ENCODE measurements at regions not wholly inside any gene's neighbourhood (a gene's known extent, or its start where the extent isn't known, plus 50 kb on each side); places are given as distances from the start of the nearest gene placed in this dataset.
A peak's percentile ranks its signal among the peaks of the same experiment; 100 is the strongest.

DNA sequence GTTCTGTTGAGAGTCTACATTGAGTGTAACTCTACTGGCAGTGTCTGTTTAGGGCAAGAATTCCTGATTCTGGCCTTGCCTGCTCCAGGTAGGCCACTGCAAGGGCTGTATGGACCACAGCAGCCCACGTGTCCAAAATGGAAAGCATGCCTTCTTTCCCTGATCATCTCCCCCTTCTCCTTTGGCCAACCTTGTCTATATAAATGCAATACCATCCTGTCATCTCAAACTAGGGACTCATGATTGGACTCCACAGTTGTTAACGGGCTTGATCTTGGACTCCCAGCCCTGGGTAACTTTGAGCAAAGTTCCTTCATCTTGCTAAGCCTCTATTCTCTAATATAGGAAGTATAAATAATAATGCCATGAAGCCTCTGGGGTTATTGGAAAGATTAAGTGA lies 533.6 kb downstream of the BNC2 start:
- no peak for DNase-seq (ENCODE audit: extremely low spot score)
- WGBS, result 49% methylated on average over 2 of the region's 2 CpGs
- peaks cover 2% of the 10 kb centered on the region for H3K4me1 ChIP-seq (ENCODE audit: insufficient read depth)
- H3K36me3 ChIP-seq (ENCODE audit: insufficient read depth), result no peaks in the 10 kb centered on the region
- H3K4me3 ChIP-seq (ENCODE audit: low read depth, low read length), result no peak overlapping the region
- H3K27ac ChIP-seq (ENCODE audit: low read depth), result no peak overlapping the region

DNA sequence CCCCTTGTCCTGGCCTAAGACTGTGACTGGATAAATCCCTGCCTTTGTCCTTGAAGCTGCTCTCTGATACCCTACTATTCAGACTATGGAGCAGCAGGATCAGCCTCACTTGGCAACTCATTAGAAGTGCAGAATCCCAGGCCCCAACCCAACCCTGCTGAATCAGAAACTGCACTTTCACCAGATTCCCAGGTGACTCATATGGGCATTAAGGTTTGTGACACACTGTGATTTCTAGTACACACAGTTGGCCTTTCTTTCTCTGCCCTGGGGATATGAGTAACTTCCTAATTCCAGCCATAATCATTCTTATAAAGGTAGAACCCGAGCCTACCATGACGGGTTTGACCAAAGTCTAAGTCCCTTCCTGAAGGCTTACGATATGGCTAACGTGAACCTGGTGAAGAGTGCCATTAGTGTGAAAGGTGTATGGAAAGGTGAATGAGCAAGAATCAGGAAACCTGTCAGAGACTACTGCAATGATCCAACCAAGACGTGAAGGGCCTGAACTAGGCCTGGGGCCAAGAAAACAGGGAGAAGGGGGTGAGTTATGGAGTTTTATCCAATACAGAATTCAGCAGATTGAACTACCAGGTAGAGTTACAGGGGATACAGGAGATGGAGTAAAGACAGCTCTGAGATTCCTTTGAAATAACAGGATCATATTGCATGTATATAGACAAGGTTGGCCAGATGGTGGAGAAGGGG lies 533.0 kb downstream of the BNC2 start:
- WGBS, result 86% methylated on average over 5 of the region's 5 CpGs
- no peak overlapping the region for H3K4me3 ChIP-seq (ENCODE audit: low read depth, low read length)
- H3K36me3 ChIP-seq (ENCODE audit: insufficient read depth), result no peaks in the 10 kb centered on the region
- no peak overlapping the region for H3K27ac ChIP-seq (ENCODE audit: low read depth)
- no peak for DNase-seq (ENCODE audit: extremely low spot score)
- H3K4me1 ChIP-seq (ENCODE audit: insufficient read depth), result peaks cover 2% of the 10 kb centered on the region

- H3K36me3 ChIP-seq (ENCODE audit: insufficient read depth), result no peaks in the 10 kb centered on the region
- H3K4me3 ChIP-seq (ENCODE audit: low read depth, low read length), result no peak overlapping the region
- no peak for DNase-seq (ENCODE audit: extremely low spot score)
- H3K4me1 ChIP-seq (ENCODE audit: insufficient read depth), result no peaks in the 10 kb centered on the region
- 77% methylated on average over 2 of the region's 2 CpGs for WGBS
- H3K27ac ChIP-seq (ENCODE audit: low read depth), result no peak overlapping the region
Observed at GRCh38 chr9:16341177-16341576, 529.3 kb downstream of the BNC2 start.

- DNase-seq (ENCODE audit: extremely low spot score), result no peak
- H3K4me1 ChIP-seq (ENCODE audit: insufficient read depth), result no peaks in the 10 kb centered on the region
- 82% methylated on average over 7 of the region's 7 CpGs for WGBS
- H3K4me3 ChIP-seq (ENCODE audit: low read depth, low read length), result no peak overlapping the region
- H3K36me3 ChIP-seq (ENCODE audit: insufficient read depth), result no peaks in the 10 kb centered on the region
- no peak overlapping the region for H3K27ac ChIP-seq (ENCODE audit: low read depth)
Observed at GRCh38 chr9:16342246-16343020, 528.0 kb downstream of the BNC2 start.

DNA sequence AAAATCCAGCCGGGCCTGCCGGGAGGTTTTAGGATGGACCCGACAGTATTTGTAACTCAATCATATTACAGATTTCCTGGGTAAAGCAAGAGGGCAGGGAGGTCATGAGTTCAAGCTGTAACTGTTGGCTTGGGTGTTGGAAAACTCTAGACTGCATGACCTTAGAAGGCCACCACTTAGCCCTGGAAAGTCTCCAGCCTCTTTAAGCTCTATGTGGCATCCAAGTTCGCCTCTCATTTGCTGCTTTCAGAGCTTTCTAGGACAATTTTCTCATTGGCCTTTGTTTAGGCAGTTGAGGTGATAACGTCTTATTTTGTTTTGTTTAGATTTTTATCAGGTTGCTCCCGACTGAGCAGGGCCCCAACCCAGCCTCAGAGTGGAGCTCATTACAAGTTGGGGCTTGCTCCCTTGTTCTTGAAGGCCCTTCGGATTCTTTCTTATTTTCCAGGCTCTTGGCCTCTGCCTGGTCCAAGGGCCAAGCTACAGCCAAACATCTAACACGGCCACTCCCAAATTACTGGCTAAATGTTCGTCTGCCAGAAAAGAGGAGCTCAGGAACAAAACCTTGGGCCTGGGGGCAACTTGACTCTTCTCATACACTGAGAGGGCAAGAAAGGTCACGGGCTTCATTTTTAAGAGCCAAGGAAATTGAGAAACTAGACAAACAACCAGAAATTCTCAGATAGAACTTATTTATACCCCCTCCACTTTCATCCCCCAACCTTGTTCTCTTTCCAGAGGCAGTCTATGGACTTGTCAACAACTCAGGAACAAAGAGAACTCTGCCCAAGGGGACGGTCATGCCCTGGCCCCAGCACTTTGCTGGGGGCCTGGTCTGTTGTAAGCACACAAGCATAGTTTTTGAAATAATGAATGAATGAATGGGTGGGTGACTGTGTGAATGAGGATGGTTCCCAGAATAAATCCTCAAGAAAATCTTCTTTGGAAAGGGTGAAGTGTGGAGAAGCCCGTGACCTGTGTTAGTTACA lies 526.9 kb downstream of the BNC2 start:
- Histone ChIP-seq H3K4me3 (ENCODE audit: low read depth, low read length) (no peak overlapping the region), H3K4me1 (ENCODE audit: insufficient read depth) (no peaks in the 10 kb centered on the region), H3K36me3 (ENCODE audit: insufficient read depth) (no peaks in the 10 kb centered on the region), H3K27ac (ENCODE audit: low read depth) (no peak overlapping the region)
- 59% methylated on average over 12 of the region's 12 CpGs for WGBS
- no peak for DNase-seq (ENCODE audit: extremely low spot score)

DNA sequence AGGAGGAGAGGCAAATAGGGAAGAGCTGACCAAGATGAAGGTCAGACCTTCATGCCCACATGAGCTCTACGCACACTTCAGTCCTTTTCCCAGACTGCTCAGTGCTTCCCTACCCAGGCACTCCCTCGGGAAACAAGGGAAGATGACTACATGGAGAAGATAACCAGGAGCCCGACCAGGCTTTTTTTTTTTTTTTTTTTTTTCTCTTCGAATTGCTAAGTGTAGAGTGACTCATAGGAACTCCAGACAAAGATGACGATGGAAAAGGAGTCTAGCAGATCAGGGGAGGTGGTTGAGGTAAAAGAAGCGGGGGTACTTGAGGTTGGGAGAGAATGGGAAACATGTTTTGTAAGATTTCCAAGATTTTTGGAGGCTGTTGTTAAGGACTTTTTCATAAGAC lies 526.1 kb downstream of the BNC2 start:
- WGBS, result 67% methylated on average over 6 of the region's 6 CpGs
- H3K27ac ChIP-seq (ENCODE audit: low read depth), result no peak overlapping the region

GRCh38 chr9:16345902-16346301 lies 524.6 kb downstream of the BNC2 start:
- H3K36me3 ChIP-seq (ENCODE audit: insufficient read depth), result no peaks in the 10 kb centered on the region
- no peaks in the 10 kb centered on the region for H3K4me1 ChIP-seq (ENCODE audit: insufficient read depth)
- H3K4me3 ChIP-seq (ENCODE audit: low read depth, low read length), result no peak overlapping the region
- 99% methylated on average over 3 of the region's 3 CpGs for WGBS
- no peak overlapping the region for H3K27ac ChIP-seq (ENCODE audit: low read depth)
- DNase-seq (ENCODE audit: extremely low spot score), result no peak

More for the DNA sequence above, 526.1 kb downstream of the BNC2 start:
- H3K4me1 ChIP-seq (ENCODE audit: insufficient read depth), result no peaks in the 10 kb centered on the region
- no peaks in the 10 kb centered on the region for H3K36me3 ChIP-seq (ENCODE audit: insufficient read depth)
- no peak for DNase-seq (ENCODE audit: extremely low spot score)
- no peak overlapping the region for H3K4me3 ChIP-seq (ENCODE audit: low read depth, low read length)

GRCh38 chr9:16347886-16348285 lies 522.6 kb downstream of the BNC2 start:
- H3K36me3 ChIP-seq (ENCODE audit: insufficient read depth), result no peaks in the 10 kb centered on the region
- H3K4me1 ChIP-seq (ENCODE audit: insufficient read depth), result no peaks in the 10 kb centered on the region
- H3K27ac ChIP-seq (ENCODE audit: low read depth), result no peak overlapping the region
- no peak for DNase-seq (ENCODE audit: extremely low spot score)
- 87% methylated on average over 5 of the region's 5 CpGs for WGBS
- no peak overlapping the region for H3K4me3 ChIP-seq (ENCODE audit: low read depth, low read length)

DNA sequence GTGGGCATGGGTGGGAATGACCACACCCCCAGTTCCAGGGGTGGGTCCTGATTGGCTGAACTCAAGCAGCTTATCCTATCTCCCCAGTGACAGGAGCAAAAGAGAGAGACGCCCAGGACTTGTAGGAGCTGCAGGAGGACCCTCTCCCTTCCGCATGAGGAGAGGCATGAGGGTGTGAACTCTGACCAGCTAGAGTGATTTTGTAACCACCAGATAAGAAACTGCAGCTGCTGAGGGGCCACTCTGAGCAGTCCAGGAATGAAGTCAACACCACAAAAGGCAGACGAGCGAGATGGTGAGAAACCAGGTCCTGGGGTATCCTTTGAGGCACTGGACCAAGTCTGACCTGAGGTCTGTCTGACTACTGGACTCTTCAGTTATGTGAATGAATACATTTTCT lies 521.9 kb downstream of the BNC2 start:
- Histone ChIP-seq H3K27ac (ENCODE audit: low read depth) (no peak overlapping the region), H3K4me1 (ENCODE audit: insufficient read depth) (no peaks in the 10 kb centered on the region), H3K36me3 (ENCODE audit: insufficient read depth) (no peaks in the 10 kb centered on the region), H3K4me3 (ENCODE audit: low read depth, low read length) (no peak overlapping the region)
- DNase-seq (ENCODE audit: extremely low spot score), result no peak
- WGBS, result 97% methylated on average over 4 of the region's 4 CpGs

DNA sequence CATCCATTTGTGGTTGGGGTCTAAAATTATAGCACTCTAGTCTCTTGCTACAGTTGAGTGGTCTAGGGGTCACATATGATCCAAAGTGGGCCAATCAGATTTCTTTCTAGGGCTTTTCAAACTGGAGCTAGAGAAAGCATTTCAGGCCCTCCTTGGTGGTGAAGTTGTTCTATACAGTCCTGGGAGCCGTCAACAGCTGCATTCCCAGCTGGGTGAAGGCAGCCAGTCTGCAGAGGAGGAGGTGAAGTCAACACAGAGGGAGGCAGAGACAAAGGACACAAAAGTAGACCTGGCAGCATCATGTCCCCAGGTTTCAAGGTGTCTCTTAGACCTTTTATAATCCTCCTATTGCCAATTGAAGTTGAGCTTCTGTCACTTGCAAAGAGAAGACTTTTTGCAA lies 518.2 kb downstream of the BNC2 start:
- Histone ChIP-seq H3K36me3 (ENCODE audit: insufficient read depth) (no peaks in the 10 kb centered on the region), H3K4me3 (ENCODE audit: low read depth, low read length) (no peak overlapping the region), H3K27ac (ENCODE audit: low read depth) (no peak overlapping the region), H3K4me1 (ENCODE audit: insufficient read depth) (no peaks in the 10 kb centered on the region)
- no peak for DNase-seq (ENCODE audit: extremely low spot score)
- 78% methylated on average over 1 of the region's 1 CpG for WGBS

DNA sequence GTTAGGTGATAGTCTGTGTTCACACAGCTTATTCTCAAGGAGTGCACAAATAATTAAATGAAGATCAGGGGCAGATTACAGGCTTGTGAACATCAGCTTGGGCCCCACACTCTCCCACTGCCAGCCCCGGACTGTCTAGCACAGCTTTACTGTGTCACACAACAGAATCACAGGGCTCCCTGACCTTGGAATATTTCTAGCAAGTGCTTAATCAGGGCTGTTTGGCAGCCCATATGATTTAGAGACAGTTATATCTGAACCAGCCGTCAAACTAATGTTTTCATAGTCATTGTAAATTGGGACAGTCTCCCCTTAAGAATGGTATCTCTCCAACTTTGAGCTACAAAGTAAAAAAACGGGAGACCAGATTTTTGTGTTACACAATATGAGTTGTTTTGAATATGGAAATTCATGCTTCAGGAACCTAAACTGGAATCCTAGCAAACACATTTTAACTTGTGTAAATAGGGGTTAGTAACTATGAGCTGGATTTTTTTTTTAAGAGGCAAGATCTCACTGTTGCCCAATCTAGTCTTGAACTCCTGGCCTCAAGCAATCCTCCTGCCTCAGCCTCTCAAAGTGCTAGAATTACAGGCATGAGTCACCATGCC lies 517.6 kb downstream of the BNC2 start:
- no peak for DNase-seq (ENCODE audit: extremely low spot score)
- no peak overlapping the region for H3K4me3 ChIP-seq (ENCODE audit: low read depth, low read length)
- no peaks in the 10 kb centered on the region for H3K4me1 ChIP-seq (ENCODE audit: insufficient read depth)
- H3K27ac ChIP-seq (ENCODE audit: low read depth), result peak overlapping the region; percentile 19
- WGBS, result 50% methylated on average over 3 of the region's 3 CpGs
- no peaks in the 10 kb centered on the region for H3K36me3 ChIP-seq (ENCODE audit: insufficient read depth)

GRCh38 chr9:16356196-16356765 lies 514.2 kb downstream of the BNC2 start:
- DNase-seq (ENCODE audit: extremely low spot score), result no peak
- 76% methylated on average over 8 of the region's 8 CpGs for WGBS
- Histone ChIP-seq H3K4me1 (ENCODE audit: insufficient read depth) (no peaks in the 10 kb centered on the region), H3K27ac (ENCODE audit: low read depth) (no peak overlapping the region), H3K4me3 (ENCODE audit: low read depth, low read length) (no peak overlapping the region), H3K36me3 (ENCODE audit: insufficient read depth) (no peaks in the 10 kb centered on the region)

GRCh38 chr9:16357828-16358227 lies 512.6 kb downstream of the BNC2 start:
- no peaks in the 10 kb centered on the region for H3K4me1 ChIP-seq (ENCODE audit: insufficient read depth)
- no peaks in the 10 kb centered on the region for H3K36me3 ChIP-seq (ENCODE audit: insufficient read depth)
- no peak overlapping the region for H3K4me3 ChIP-seq (ENCODE audit: low read depth, low read length)
- DNase-seq (ENCODE audit: extremely low spot score), result no peak
- 84% methylated on average over 4 of the region's 4 CpGs for WGBS
- H3K27ac ChIP-seq (ENCODE audit: low read depth), result no peak overlapping the region
